ENCODE measurements at regions not wholly inside any gene's neighbourhood (a gene's known extent, or its start where the extent isn't known, plus 50 kb on each side); places are given as distances from the start of the nearest gene placed in this dataset.

DNA sequence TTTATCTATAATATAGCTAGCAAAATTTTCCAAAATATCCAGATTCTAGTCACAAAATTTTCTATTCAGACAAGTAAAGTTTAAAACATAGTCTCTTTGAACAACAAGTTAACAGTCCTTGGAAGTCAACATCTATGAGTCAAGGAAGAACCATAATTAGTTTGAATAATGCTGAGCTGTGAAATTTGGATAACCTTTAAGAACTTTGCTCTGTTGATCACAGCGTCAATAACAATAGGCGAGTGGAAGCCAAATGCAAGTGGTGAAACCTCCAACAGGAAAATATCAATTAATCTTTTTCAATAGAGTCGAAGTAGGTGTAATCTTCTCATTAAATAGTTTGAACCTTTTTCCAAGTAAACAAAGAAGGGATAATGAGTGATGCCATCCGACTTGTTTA lies 466.6 kb downstream of the FOXG1 start:
- intact Hi-C loops (cut with micrococcal nuclease), result no loop called here

GRCh38 chr14:29235991-29236390 lies 469.4 kb downstream of the FOXG1 start:
- Mint-ChIP-seq H3K4me3 (ENCODE audit: unreplicated experiment) (no peak overlapping the region), H3K9me3 (ENCODE audit: unreplicated experiment) (no peaks in the 10 kb centered on the region), H3K27me3 (ENCODE audit: insufficient read depth, unreplicated experiment) (peaks cover 82% of the 10 kb centered on the region), H3K36me3 (ENCODE audit: insufficient read depth, unreplicated experiment) (no peaks in the 10 kb centered on the region), H3K27ac (ENCODE audit: low read depth, unreplicated experiment) (no peak overlapping the region), H3K4me1 (ENCODE audit: insufficient read depth, unreplicated experiment) (no peaks in the 10 kb centered on the region)
- ChIA-PET CTCF (interaction anchor here (0.6 kb wide), 2 partner anchors 13 to 303 kb away, joined by 3 read pairs; no protein-coding TSS in a partner anchor), POLR2A (no interaction called here)
- intact Hi-C loops (cut with micrococcal nuclease), result no loop called here
- DNase-seq (ENCODE audit: unreplicated experiment), result no peak
- BruUV-seq (replicated peaks), result no TSS peak
- TF ChIP-seq, protein P1, sequence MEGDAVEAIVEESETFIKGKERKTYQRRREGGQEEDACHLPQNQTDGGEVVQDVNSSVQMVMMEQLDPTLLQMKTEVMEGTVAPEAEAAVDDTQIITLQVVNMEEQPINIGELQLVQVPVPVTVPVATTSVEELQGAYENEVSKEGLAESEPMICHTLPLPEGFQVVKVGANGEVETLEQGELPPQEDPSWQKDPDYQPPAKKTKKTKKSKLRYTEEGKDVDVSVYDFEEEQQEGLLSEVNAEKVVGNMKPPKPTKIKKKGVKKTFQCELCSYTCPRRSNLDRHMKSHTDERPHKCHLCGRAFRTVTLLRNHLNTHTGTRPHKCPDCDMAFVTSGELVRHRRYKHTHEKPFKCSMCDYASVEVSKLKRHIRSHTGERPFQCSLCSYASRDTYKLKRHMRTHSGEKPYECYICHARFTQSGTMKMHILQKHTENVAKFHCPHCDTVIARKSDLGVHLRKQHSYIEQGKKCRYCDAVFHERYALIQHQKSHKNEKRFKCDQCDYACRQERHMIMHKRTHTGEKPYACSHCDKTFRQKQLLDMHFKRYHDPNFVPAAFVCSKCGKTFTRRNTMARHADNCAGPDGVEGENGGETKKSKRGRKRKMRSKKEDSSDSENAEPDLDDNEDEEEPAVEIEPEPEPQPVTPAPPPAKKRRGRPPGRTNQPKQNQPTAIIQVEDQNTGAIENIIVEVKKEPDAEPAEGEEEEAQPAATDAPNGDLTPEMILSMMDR (IDR thresholded peaks at IDR 0.05; ENCODE audit: unreplicated experiment), result no peak

More for the DNA sequence above, 466.6 kb downstream of the FOXG1 start:
- ChIA-PET POLR2A (no interaction called here), CTCF (interaction anchor here (0.6 kb wide), 1 partner anchor 21 kb away, joined by 4 read pairs; no protein-coding TSS in a partner anchor)
- H3K9me3 Mint-ChIP-seq (ENCODE audit: unreplicated experiment), result no peaks in the 10 kb centered on the region
- TF ChIP-seq, protein P1 (IDR thresholded peaks at IDR 0.05; ENCODE audit: unreplicated experiment), result no peak
- H3K4me3 Mint-ChIP-seq (ENCODE audit: unreplicated experiment), result no peak overlapping the region
- no peaks in the 10 kb centered on the region for H3K4me1 Mint-ChIP-seq (ENCODE audit: insufficient read depth, unreplicated experiment)
- peaks cover 96% of the 10 kb centered on the region for H3K27me3 Mint-ChIP-seq (ENCODE audit: insufficient read depth, unreplicated experiment)
- no peaks in the 10 kb centered on the region for H3K36me3 Mint-ChIP-seq (ENCODE audit: insufficient read depth, unreplicated experiment)
- no TSS peak for BruUV-seq (replicated peaks)
- H3K27ac Mint-ChIP-seq (ENCODE audit: low read depth, unreplicated experiment), result no peak overlapping the region
- no peak for DNase-seq (ENCODE audit: unreplicated experiment)

GRCh38 chr14:29236401-29236800 lies 469.8 kb downstream of the FOXG1 start:
- DNase-seq (ENCODE audit: unreplicated experiment), result no peak
- intact Hi-C loops (cut with micrococcal nuclease), result no loop called here
- no peaks in the 10 kb centered on the region for H3K36me3 Mint-ChIP-seq (ENCODE audit: insufficient read depth, unreplicated experiment)
- no peak overlapping the region for H3K27ac Mint-ChIP-seq (ENCODE audit: low read depth, unreplicated experiment)
- CTCF ChIA-PET, result interaction anchor here (0.6 kb wide), 2 partner anchors 13 to 302 kb away, joined by 3 read pairs; no protein-coding TSS in a partner anchor
- TF ChIP-seq, protein P1 (IDR thresholded peaks at IDR 0.05; ENCODE audit: unreplicated experiment), result no peak
- H3K4me3 Mint-ChIP-seq (ENCODE audit: unreplicated experiment), result no peak overlapping the region
- H3K27me3 Mint-ChIP-seq (ENCODE audit: insufficient read depth, unreplicated experiment), result peaks cover 82% of the 10 kb centered on the region
- POLR2A ChIA-PET, result no interaction called here
- no peaks in the 10 kb centered on the region for H3K9me3 Mint-ChIP-seq (ENCODE audit: unreplicated experiment)
- BruUV-seq (replicated peaks), result no TSS peak
- H3K4me1 Mint-ChIP-seq (ENCODE audit: insufficient read depth, unreplicated experiment), result no peaks in the 10 kb centered on the region

DNA sequence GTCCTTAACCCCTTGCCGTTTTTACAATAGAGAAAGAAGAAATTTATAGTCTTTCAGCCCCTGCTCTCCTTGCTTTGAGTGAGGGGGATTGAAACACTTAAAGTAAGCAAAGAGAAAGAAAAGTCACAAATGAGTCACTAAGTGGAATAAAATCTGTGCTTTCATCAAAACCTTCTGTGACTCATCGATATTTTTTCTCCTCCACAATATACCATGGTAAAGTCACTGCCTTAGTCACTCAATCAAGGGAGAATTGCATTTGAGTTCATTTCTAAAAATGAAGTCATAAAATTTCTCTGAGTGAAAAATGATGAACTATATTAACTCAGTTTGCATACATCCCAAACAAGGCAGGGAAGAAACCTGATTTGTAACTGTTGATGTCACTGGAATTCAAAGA lies 470.3 kb downstream of the FOXG1 start:
- Mint-ChIP-seq H3K9me3 (ENCODE audit: unreplicated experiment) (no peaks in the 10 kb centered on the region), H3K36me3 (ENCODE audit: insufficient read depth, unreplicated experiment) (no peaks in the 10 kb centered on the region), H3K27me3 (ENCODE audit: insufficient read depth, unreplicated experiment) (peaks cover 82% of the 10 kb centered on the region), H3K4me1 (ENCODE audit: insufficient read depth, unreplicated experiment) (no peaks in the 10 kb centered on the region), H3K4me3 (ENCODE audit: unreplicated experiment) (no peak overlapping the region), H3K27ac (ENCODE audit: low read depth, unreplicated experiment) (no peak overlapping the region)
- CTCF ChIA-PET, result no interaction called here
- POLR2A ChIA-PET, result no interaction called here
- no TSS peak for BruUV-seq (replicated peaks)
- intact Hi-C loops (cut with micrococcal nuclease), result no loop called here
- peak; percentile 21 for DNase-seq (ENCODE audit: unreplicated experiment)
- TF ChIP-seq, protein P1 (IDR thresholded peaks at IDR 0.05; ENCODE audit: unreplicated experiment), result no peak
